Prostate gland (tissue), 2 donors: ENCODE measurements at regions not wholly inside any gene's neighbourhood (a gene's known extent, or its start where the extent isn't known, plus 50 kb on each side); places are given as distances from the start of the nearest gene placed in this dataset.

Experiments
- DNase-seq: peaks from one replicate; pipeline ENCODE4 v3.0.0-alpha.2; 2019; ENCODE audit warnings: low spot score
- H3K27ac ChIP-seq, 2 donors: fragments of 200-600 bp; sonication (generic); 2 replicates each; pipeline ENCODE4 v1.5.1; 2017 to 2019
- H3K27me3 ChIP-seq: fragments of 200-600 bp; sonication (generic); replicated peaks from 2 replicates; pipeline ENCODE4 v1.5.1; 2019; ENCODE audit not compliant: insufficient read depth
- H3K36me3 ChIP-seq, 2 donors: fragments of 200-600 bp; sonication (generic); 1 replicate in 1 of 2; 2 replicates in 1 of 2; pipeline versions ENCODE4 v1.5.1 to v1.8.1; 2017 to 2019
- H3K4me1 ChIP-seq: fragments of 200-600 bp; sonication (generic); replicated peaks from 2 replicates; pipeline ENCODE4 v1.5.1; 2019
- H3K4me3 ChIP-seq, 2 donors: fragments of 200-600 bp; sonication (generic); 2 replicates each; pipeline ENCODE4 v1.5.1; 2017 to 2019
- H3K9me3 ChIP-seq: fragments of 200-600 bp; sonication (generic); 2 replicates; pipeline ENCODE4 v1.5.1; 2017
- POLR2A ChIP-seq: fragments of 450-650 bp; IDR thresholded peaks from one replicate; pipeline ENCODE4 v1.6.1; 2016; ENCODE audit warnings: antibody characterized with exemption, mild to moderate bottlenecking
- POLR2AphosphoS5 ChIP-seq: sonication (generic); formaldehyde crosslinking; IDR thresholded peaks from one replicate; pipeline ENCODE4 v1.6.1; 2017; ENCODE audit warnings: antibody characterized with exemption
- WGBS: methylation state at CpG from one replicate; pipeline ENCODE4 v1.1.5; 2018; 5-methylcytosine and 5-hydroxymethylcytosine counted together
- intact Hi-C: fragments of 100-400 bp; cut with DNase I; formaldehyde crosslinking; loops from one replicate; pipeline ENCODE4 v1.14.2; 2022
- TF ChIP-seq, protein P1 (sequence below), 4 experiments: fragments of 200-600 bp in 2 of 4; fragments of 450-650 bp in 2 of 4; sonication (generic) in 2 of 4; IDR thresholded peaks; 1 replicate in 3 of 4; 2 replicates in 1 of 4; pipeline ENCODE4 v1.5.1; 2016 to 2019; ENCODE audit warnings: antibody characterized with exemption in 4 of 4, mild to moderate bottlenecking in 2 of 4, moderate library complexity in 2 of 4

DNA sequence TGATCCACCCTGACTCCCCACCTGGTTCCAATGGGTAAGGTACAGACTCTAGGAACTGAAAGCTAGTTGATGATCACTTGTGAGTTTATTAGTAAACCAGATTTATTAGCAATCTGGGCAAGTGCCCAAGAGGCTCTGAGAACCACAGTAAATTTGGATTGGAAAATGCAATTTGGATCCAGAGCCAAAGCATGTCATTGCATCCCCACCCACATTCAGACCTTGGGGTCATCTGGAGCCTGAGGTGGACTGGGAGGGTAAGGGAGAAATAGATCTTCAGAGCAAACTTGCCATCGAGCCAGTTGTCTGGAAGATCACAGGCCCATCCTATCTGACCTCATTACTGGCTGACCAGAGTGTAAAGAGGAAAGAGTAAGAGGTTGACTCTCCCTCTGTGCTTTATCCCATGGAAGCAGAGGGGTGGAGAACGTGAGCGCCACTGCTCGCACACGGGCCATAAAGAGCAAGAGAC lies 78.7 kb upstream of the RASGEF1B start:
- Histone ChIP-seq H3K27ac (no peak overlapping the region), H3K27me3 (no peaks in the 10 kb centered on the region), H3K4me1 (no peaks in the 10 kb centered on the region), H3K4me3 (no peak overlapping the region), H3K36me3 (no peaks in the 10 kb centered on the region), H3K9me3 (no peaks in the 10 kb centered on the region)
- DNase-seq, result no peak
- TF ChIP-seq POLR2AphosphoS5 (no peak), POLR2A (no peak)
- TF ChIP-seq, protein P1, sequence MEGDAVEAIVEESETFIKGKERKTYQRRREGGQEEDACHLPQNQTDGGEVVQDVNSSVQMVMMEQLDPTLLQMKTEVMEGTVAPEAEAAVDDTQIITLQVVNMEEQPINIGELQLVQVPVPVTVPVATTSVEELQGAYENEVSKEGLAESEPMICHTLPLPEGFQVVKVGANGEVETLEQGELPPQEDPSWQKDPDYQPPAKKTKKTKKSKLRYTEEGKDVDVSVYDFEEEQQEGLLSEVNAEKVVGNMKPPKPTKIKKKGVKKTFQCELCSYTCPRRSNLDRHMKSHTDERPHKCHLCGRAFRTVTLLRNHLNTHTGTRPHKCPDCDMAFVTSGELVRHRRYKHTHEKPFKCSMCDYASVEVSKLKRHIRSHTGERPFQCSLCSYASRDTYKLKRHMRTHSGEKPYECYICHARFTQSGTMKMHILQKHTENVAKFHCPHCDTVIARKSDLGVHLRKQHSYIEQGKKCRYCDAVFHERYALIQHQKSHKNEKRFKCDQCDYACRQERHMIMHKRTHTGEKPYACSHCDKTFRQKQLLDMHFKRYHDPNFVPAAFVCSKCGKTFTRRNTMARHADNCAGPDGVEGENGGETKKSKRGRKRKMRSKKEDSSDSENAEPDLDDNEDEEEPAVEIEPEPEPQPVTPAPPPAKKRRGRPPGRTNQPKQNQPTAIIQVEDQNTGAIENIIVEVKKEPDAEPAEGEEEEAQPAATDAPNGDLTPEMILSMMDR (IDR thresholded peaks at IDR 0.05), result no peak
- intact Hi-C loops, result no loop called here
- WGBS, result 79% methylated on average over 5 of the region's 5 CpGs

DNA sequence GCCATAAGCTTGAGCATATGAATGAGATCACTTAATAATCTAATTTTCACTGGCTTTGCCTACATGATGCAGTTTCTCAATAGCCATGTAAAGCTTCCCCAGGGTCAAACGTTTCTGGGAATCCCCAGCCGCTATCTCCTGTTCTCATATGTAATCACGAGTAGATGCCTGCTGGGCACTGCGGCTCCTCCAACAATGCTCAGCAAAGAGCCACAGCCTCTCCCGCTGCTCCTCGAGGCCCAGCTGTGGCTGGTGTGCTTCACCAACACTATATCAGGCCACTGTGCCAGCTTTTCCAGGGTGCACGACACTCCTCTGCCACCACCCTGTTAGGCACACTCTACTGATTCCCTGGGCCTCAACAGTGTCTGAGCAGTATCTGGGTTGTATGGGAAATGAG lies 78.3 kb upstream of the RASGEF1B start:
- Histone ChIP-seq H3K27me3 (no peaks in the 10 kb centered on the region), H3K9me3 (no peaks in the 10 kb centered on the region), H3K36me3 (no peaks in the 10 kb centered on the region), H3K4me3 (no peak overlapping the region), H3K27ac (no peak overlapping the region), H3K4me1 (no peaks in the 10 kb centered on the region)
- WGBS, result 79% methylated on average over 7 of the region's 7 CpGs
- intact Hi-C loops, result no loop called here
- TF ChIP-seq, protein P1 (IDR thresholded peaks at IDR 0.05), result no peak
- TF ChIP-seq POLR2A, result no peak
- TF ChIP-seq POLR2AphosphoS5, result no peak
- no peak for DNase-seq

DNA sequence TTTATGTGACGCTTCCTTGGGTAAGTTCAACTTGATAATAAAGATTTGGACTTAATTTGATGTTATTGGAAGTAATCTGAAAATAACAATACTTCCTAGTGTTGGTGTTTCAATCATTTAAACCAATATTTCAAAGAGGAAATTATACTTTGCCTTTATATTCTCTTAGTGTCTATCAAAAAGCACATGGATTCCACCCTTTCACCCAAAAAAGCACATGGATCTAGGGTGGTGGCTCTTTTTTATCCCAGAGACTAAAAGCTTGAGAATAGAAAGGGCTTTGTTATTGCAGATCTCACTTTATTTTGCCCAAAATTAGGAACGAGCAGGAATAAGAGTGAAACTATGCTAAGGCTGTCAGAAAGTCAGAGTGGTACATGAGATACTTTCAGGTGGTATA lies 75.1 kb upstream of the RASGEF1B start:
- 72% methylated on average over 2 of the region's 2 CpGs for WGBS
- Histone ChIP-seq H3K27me3 (no peaks in the 10 kb centered on the region), H3K9me3 (no peaks in the 10 kb centered on the region), H3K4me3 (no peak overlapping the region), H3K36me3 (no peaks in the 10 kb centered on the region), H3K27ac (no peak overlapping the region), H3K4me1 (no peaks in the 10 kb centered on the region)
- no peak for DNase-seq
- intact Hi-C loops, result no loop called here
- TF ChIP-seq, protein P1 (IDR thresholded peaks at IDR 0.05), result no peak
- TF ChIP-seq POLR2A (no peak), POLR2AphosphoS5 (no peak)

DNA sequence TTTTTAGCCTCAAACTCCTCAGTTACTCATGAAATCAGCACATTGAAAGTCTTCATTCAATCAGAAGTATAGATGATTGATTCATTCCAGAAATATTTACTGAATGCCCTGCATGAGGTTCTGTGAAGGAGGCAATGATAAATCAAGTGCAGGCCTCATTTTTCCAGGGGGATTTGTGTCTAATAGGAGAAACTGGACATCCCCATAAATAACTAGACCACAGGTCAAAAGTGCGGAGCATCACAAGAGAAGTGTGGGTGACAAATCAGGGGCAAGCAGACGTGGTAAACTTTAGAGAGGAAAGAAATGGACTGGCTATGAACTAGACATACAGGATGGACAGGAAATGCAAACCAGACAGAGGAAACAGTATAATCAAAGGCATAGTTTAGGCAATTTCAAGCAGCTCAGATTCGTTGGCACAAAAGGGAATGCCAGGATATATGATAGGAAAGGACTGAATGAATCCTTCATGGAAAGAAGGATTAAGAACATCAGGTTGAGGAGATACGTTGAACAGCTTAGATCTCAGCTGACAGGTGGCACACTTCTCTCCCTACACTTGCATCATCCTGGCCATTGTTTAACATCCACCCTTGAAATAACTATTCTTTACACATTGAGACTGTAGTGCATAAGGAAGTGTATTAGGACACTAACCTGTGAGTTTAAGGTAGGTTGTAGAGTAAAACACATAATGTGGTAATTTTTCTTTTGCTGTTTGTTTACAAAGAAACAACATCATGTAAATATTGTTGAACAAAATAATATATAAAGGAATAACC lies 69.6 kb upstream of the RASGEF1B start:
- 42% methylated on average over 4 of the region's 4 CpGs for WGBS

More for the DNA sequence above, 69.6 kb upstream of the RASGEF1B start:
- H3K4me3 ChIP-seq, result no peak overlapping the region
- no peaks in the 10 kb centered on the region for H3K36me3 ChIP-seq
- no peaks in the 10 kb centered on the region for H3K4me1 ChIP-seq
- TF ChIP-seq POLR2A (no peak), POLR2AphosphoS5 (no peak)
- TF ChIP-seq, protein P1 (IDR thresholded peaks at IDR 0.05), result no peak
- intact Hi-C loops, result no loop called here
- no peak for DNase-seq
- no peaks in the 10 kb centered on the region for H3K9me3 ChIP-seq
- H3K27ac ChIP-seq, result no peak overlapping the region
- no peaks in the 10 kb centered on the region for H3K27me3 ChIP-seq
